Thyroid gland (tissue), 4 donors: ENCODE measurements at regions not wholly inside any gene's neighbourhood (a gene's known extent, or its start where the extent isn't known, plus 50 kb on each side); places are given as distances from the start of the nearest gene placed in this dataset.

Experiments
- DNase-seq, 2 donors: peaks; one replicate each; pipeline ENCODE4 v3.0.0-alpha.2; 2019
- H3K27ac ChIP-seq, 3 donors: fragments of 200-600 bp; sonication (generic); 1 replicate in 2 of 3; 2 replicates in 1 of 3; pipeline ENCODE4 v1.5.1; 2016 to 2019; ENCODE audit warnings: mild to moderate bottlenecking in 1 of 3, moderate library complexity in 1 of 3
- H3K27me3 ChIP-seq: fragments of 200-600 bp; sonication (generic); one replicate; pipeline ENCODE4 v1.5.1; 2019
- H3K36me3 ChIP-seq, 2 donors: fragments of 200-600 bp; sonication (generic); one replicate each; pipeline ENCODE4 v1.5.1; 2016 to 2019
- H3K4me1 ChIP-seq, 2 donors: fragments of 200-600 bp; sonication (generic); one replicate each; pipeline ENCODE4 v1.5.1; 2017 to 2019
- H3K4me3 ChIP-seq, 3 donors: fragments of 200-600 bp; sonication (generic); replicated peaks in 1 of 3; 1 replicate in 2 of 3; 2 replicates in 1 of 3; pipeline ENCODE4 v1.5.1; 2016; ENCODE audit warnings: mild to moderate bottlenecking in 1 of 3
- H3K9me3 ChIP-seq: fragments of 200-600 bp; sonication (generic); one replicate; pipeline ENCODE4 v1.5.1; 2017
- POLR2A ChIP-seq, 2 donors: fragments of 450-650 bp; IDR thresholded peaks; one replicate each; pipeline ENCODE4 v1.6.1; 2017; ENCODE audit warnings: antibody characterized with exemption in 2 of 2, mild to moderate bottlenecking in 2 of 2, moderate library complexity in 1 of 2
- WGBS, 2 donors: methylation state at CpG; one replicate each; pipeline ENCODE4 v1.1.5; 2017; 5-methylcytosine and 5-hydroxymethylcytosine counted together
- intact Hi-C: fragments of 100-400 bp; cut with DNase I; formaldehyde crosslinking; loops from one replicate; pipeline ENCODE4 v1.15.1; 2023
- TF ChIP-seq, protein P1 (sequence below), 6 experiments: fragments of 200-600 bp in 3 of 6; fragments of 450-650 bp in 3 of 6; sonication (generic) in 3 of 6; IDR thresholded peaks; one replicate each; pipeline ENCODE4 v1.5.1; 2016 to 2019; ENCODE audit warnings: antibody characterized with exemption in 6 of 6, mild to moderate bottlenecking in 2 of 6, inconsistent platforms in 1 of 6, moderate library complexity in 1 of 6

DNA sequence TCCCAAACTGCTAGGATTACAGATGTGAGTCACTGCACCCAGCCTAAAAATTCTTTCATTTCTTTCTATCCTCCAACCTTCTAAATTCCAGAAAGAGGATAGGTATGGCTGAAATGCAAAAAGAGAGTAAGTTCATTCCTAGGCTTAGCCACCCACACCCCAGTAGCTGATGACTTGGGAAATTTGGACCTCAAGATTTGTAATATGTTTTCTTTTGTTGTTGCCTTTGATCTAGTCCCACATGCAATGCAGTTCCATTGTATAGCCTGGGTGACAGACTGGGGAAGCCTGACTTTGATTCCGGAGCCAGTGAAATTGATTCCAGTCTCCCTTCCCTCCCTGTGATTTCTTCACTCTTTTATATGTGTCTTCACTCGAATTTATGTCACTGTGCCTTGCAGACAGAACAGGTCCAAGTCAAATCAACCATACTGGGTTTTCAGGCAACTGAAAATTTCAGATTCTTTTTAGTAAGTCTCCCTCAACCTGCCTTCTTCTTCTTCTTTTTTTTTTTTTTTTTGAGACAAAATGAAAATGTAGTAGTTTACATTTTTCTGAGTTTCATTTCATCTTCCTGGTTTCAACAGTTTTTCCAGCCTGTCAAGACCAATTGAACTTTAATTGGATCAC, 176.2 kb upstream of the RBPJ start:
- H3K9me3 ChIP-seq, result no peaks in the 10 kb centered on the region
- TF ChIP-seq POLR2A (IDR thresholded peaks at IDR 0.05), result no peak
- TF ChIP-seq, protein P1, sequence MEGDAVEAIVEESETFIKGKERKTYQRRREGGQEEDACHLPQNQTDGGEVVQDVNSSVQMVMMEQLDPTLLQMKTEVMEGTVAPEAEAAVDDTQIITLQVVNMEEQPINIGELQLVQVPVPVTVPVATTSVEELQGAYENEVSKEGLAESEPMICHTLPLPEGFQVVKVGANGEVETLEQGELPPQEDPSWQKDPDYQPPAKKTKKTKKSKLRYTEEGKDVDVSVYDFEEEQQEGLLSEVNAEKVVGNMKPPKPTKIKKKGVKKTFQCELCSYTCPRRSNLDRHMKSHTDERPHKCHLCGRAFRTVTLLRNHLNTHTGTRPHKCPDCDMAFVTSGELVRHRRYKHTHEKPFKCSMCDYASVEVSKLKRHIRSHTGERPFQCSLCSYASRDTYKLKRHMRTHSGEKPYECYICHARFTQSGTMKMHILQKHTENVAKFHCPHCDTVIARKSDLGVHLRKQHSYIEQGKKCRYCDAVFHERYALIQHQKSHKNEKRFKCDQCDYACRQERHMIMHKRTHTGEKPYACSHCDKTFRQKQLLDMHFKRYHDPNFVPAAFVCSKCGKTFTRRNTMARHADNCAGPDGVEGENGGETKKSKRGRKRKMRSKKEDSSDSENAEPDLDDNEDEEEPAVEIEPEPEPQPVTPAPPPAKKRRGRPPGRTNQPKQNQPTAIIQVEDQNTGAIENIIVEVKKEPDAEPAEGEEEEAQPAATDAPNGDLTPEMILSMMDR (IDR thresholded peaks at IDR 0.05), result no peak
- H3K27ac ChIP-seq, result no peak overlapping the region
- no peaks in the 10 kb centered on the region for H3K36me3 ChIP-seq
- no peak for DNase-seq
- no peak overlapping the region for H3K4me3 ChIP-seq
- 80 to 81% methylated on average over 2 of the region's 2 CpGs for WGBS, 2 donors
- intact Hi-C loops, result no loop called here
- no peaks in the 10 kb centered on the region for H3K4me1 ChIP-seq
- H3K27me3 ChIP-seq, result no peaks in the 10 kb centered on the region

DNA sequence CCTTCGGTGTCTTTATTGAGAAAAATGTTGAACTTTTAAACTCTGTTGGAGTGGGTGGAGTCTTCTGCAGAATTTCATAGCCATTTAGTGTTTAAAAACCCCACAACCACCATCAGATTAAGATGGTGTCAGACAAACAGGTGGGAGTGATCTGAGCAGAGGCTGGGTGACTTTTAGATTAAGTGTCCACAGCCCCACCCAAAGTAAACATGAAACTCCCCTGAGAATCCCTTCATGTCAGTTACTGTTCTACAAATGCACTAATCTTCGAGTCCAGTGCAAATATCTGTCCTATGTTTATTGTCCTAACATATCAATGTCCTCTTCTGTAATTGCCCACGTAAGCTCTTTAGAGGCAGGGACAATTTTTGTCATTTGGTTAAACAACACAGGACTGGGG, 175.6 kb upstream of the RBPJ start:
- TF ChIP-seq POLR2A (IDR thresholded peaks at IDR 0.05), result no peak
- TF ChIP-seq, protein P1 (IDR thresholded peaks at IDR 0.05), result no peak

DNA sequence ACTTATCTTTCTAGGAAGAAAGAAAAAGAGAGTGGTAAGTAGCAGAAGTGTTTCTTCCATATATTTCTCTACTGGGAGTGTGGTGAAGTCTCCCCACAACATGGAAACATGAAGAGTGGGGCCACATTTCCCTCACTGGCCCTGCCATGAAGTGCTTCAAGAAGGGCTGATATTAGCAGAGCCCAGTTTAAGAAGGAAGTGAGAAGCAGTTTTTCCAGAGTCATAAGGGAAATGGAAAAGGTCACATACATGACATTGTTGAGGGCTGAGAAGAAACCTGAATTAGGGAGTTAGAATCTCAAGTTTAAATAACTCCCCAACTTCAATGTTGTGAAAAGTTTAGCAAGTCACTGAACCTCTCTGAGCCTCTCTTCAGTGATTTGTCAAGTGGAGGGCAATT, 171.9 kb upstream of the RBPJ start:
- intact Hi-C loops, result no loop called here
- Histone ChIP-seq H3K27me3 (no peaks in the 10 kb centered on the region), H3K4me1 (no peaks in the 10 kb centered on the region), H3K4me3 (no peak overlapping the region), H3K36me3 (no peaks in the 10 kb centered on the region), H3K27ac (no peak overlapping the region), H3K9me3 (no peaks in the 10 kb centered on the region)
- no peak for DNase-seq
- TF ChIP-seq, protein P1 (IDR thresholded peaks at IDR 0.05), result no peak
- no peak for TF ChIP-seq POLR2A (IDR thresholded peaks at IDR 0.05)

More for the DNA sequence above, 175.6 kb upstream of the RBPJ start:
- Histone ChIP-seq H3K27ac (no peak overlapping the region), H3K27me3 (no peaks in the 10 kb centered on the region), H3K9me3 (no peaks in the 10 kb centered on the region), H3K36me3 (no peaks in the 10 kb centered on the region), H3K4me3 (no peak overlapping the region), H3K4me1 (no peaks in the 10 kb centered on the region)
- DNase-seq, result no peak
- whole genome bisulfite sequencing, 2 donors, result 74 to 76% methylated on average over 3 of the region's 3 CpGs
- intact Hi-C loops, result no loop called here

DNA sequence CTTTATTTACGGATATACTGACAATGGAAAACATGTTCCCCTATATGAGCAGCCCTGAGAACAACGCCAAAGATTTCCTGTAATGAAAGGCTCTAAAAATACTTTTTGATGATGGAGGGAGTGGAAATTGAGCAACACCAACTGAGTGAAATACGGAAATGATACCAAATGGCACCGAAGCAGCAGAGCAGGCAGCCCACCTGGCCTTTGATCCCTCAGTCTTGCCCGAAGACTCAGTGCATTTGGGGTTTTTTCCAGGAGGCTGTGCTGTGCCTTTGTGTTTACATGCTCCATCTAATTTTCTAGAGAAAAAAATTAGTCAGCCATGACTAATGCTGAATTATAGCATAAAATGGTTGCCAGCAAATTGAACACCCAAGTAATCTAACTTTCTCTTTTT, 169.9 kb upstream of the RBPJ start:
- no peak for DNase-seq

DNA sequence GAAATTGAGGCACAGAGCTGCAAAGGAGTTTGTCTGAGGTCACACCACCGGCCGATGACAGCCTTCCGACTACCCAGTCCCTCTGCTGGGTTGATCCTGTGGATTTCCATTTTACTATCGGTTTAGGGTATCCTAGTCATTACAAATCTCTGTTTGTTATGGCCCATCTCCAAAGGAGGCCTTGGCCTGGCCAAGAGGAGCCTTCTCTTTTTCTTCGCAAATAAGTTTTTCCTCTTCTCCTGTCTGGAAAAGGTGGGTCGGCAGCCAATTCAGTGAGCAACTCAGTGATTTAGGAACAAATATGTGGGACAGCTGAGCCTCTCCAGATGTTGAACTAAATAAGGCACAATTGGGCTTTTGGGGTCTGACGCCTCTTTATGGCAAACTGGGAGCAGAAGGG, 169.2 kb upstream of the RBPJ start:
- no peaks in the 10 kb centered on the region for H3K4me1 ChIP-seq
- intact Hi-C loops, result no loop called here
- TF ChIP-seq POLR2A (IDR thresholded peaks at IDR 0.05), result no peak
- TF ChIP-seq, protein P1 (IDR thresholded peaks at IDR 0.05), result no peak
- no peak overlapping the region for H3K4me3 ChIP-seq
- H3K27ac ChIP-seq, result no peak overlapping the region
- no peaks in the 10 kb centered on the region for H3K9me3 ChIP-seq
- H3K36me3 ChIP-seq, result no peaks in the 10 kb centered on the region
- 80 to 84% methylated on average over 7 of the region's 7 CpGs for WGBS, 2 donors
- no peaks in the 10 kb centered on the region for H3K27me3 ChIP-seq
- no peak for DNase-seq

More for the DNA sequence above, 169.9 kb upstream of the RBPJ start:
- Histone ChIP-seq H3K4me3 (no peak overlapping the region), H3K27me3 (no peaks in the 10 kb centered on the region), H3K36me3 (no peaks in the 10 kb centered on the region), H3K9me3 (no peaks in the 10 kb centered on the region), H3K27ac (no peak overlapping the region), H3K4me1 (no peaks in the 10 kb centered on the region)
- 82 to 90% methylated on average over 5 of the region's 5 CpGs for WGBS, 2 donors
- intact Hi-C loops, result no loop called here
- TF ChIP-seq, protein P1 (IDR thresholded peaks at IDR 0.05), result no peak
- TF ChIP-seq POLR2A (IDR thresholded peaks at IDR 0.05), result no peak
